A204.1 (cell line): ENCODE measurements at regions not wholly inside any gene's neighbourhood (a gene's known extent, or its start where the extent isn't known, plus 50 kb on each side); places are given as distances from the start of the nearest gene placed in this dataset.

Experiments used
- FAIRE-seq: peaks from 2 replicates; lab custom pipeline; 2012; peaks lifted over from hg19 to GRCh38; lab: Jason Lieb, UNC

- no peak for FAIRE-seq
These were observed 74.8 kb upstream of the SLC34A2 start for GRCh38 chr4:25580633-25581467.

GRCh38 chr4:25585901-25586523 lies 69.6 kb upstream of the SLC34A2 start:
- FAIRE-seq = no peak

- FAIRE-seq = no peak
These were observed 67.4 kb upstream of the SLC34A2 start for GRCh38 chr4:25588206-25588605.

GRCh38 chr4:25590171-25590570 lies 65.5 kb upstream of the SLC34A2 start:
- no peak for FAIRE-seq

GRCh38 chr4:25592736-25593135 lies 62.9 kb upstream of the SLC34A2 start:
- FAIRE-seq = no peak
